Fibroblast of the aortic adventitia (primary cell): ENCODE measurements at regions not wholly inside any gene's neighbourhood (a gene's known extent, or its start where the extent isn't known, plus 50 kb on each side); places are given as distances from the start of the nearest gene placed in this dataset.

Experiments used
- DNase-seq: peaks from one replicate; pipeline ENCODE4 v3.0.0-alpha.2; 2010; ENCODE audit warnings: low read depth
- H3K4me3 ChIP-seq: 2 replicates; pipeline ENCODE4 v1.5.1; 2011; ENCODE audit warnings: low read depth, mild to moderate bottlenecking, control low read depth, low read length, moderate library complexity
- TF ChIP-seq, protein P1 (sequence below): IDR thresholded peaks from 2 replicates; pipeline ENCODE4 v1.5.1; 2011; ENCODE audit warnings: mild to moderate bottlenecking, low read length, control low read depth, inconsistent platforms; ENCODE audit not compliant: insufficient read depth

DNA sequence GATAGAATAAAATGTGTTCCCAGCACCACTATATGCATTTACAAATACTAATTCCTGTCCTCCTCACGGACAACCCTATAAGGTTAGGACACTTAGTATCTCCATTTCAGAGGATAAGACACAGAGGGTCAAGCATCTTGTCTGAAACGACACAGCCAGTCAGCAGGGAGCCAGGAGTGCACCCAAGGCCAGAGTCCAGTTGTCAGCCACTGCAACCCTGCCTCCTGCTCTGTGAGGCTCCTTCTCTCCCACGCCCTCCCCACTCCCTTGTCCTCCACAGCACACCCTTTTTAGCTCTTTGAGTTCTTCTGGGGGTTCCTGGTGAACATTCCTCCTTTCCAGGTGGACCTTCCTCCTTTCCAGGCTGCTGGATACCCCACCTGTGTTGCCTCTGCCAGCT is 119.0 kb upstream of the TNR start:
- DNase-seq: no peak
- H3K4me3 ChIP-seq: no peak overlapping the region
- TF ChIP-seq, protein P1, sequence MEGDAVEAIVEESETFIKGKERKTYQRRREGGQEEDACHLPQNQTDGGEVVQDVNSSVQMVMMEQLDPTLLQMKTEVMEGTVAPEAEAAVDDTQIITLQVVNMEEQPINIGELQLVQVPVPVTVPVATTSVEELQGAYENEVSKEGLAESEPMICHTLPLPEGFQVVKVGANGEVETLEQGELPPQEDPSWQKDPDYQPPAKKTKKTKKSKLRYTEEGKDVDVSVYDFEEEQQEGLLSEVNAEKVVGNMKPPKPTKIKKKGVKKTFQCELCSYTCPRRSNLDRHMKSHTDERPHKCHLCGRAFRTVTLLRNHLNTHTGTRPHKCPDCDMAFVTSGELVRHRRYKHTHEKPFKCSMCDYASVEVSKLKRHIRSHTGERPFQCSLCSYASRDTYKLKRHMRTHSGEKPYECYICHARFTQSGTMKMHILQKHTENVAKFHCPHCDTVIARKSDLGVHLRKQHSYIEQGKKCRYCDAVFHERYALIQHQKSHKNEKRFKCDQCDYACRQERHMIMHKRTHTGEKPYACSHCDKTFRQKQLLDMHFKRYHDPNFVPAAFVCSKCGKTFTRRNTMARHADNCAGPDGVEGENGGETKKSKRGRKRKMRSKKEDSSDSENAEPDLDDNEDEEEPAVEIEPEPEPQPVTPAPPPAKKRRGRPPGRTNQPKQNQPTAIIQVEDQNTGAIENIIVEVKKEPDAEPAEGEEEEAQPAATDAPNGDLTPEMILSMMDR: no peak

DNA sequence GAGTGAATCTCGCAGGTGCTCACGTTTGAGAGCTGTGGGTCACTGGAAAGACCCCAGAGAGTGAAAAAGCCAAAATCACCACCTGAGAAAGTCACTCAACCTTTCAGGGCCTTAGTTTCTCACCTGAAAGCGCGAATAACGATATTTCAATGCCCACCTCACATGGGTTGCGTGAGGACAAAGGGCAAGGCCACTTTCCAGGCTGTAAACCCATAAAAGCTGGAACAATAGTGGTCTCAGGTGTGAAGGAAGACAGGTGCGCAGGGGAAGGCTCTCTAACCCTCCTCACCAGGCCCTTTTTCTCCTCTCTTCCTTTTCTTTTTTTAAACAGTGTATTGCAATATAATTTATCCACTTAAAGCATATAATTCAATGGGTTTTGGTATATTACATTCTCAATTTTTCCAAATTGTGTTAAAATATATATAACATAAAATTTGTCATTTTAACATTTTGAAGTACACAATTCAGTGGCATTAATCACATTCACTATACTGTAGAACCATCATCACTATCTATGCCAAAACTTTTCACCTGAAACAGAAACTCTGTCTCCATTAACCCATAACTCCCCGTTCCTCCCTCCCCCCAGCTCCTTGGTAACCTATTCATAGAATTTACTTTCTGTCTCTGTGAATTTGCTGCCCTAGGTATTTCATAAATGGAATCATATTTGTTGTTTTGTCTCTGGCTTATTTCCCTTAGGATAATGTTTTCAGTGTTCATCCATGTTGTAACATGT is 118.4 kb upstream of the TNR start:
- DNase-seq: no peak
- no peak overlapping the region for H3K4me3 ChIP-seq

DNA sequence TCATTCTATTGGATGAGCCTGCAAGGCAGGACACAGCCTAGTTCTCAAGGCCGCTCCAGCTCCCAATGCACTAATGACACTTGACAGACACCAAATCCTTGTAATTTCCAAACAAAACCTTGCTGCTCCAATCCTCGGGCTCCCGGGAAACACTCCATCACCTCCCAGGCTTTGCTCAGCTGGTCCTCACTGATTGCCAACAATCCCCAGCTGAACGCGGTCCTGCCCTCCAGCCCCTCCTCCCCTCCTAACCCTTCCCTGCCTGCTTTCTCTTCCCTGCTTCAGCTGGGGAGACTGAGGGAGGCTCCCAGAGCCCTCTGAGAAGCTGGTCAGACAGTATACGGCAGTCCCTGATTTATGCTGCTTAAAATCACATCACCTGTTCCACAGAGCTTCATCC is 114.4 kb upstream of the TNR start:
- H3K4me3 ChIP-seq: no peak overlapping the region
- TF ChIP-seq, protein P1: no peak
- DNase-seq: no peak

More for the DNA sequence above, 118.4 kb upstream of the TNR start:
- TF ChIP-seq, protein P1: no peak

DNA sequence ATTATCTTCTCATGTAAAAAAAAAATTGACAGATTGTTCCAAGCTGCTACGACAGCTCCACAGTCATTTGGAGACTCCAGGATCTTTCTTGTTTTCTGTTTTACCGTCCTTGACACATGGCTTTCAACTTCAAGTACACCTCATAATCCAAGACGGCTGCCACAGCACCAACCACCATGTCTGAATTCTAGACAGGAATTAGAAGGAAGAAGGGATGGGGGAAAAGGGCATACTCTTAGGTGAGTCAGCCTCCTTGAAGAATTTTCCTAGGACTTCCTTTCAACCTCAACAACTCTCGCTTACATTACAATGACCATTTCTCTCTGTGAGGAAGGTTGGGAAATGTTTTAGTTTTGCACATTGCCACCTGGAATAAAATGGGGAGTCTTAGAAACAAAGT is 110.3 kb upstream of the TNR start:
- no peak overlapping the region for H3K4me3 ChIP-seq
- no peak for DNase-seq
- TF ChIP-seq, protein P1: no peak

DNA sequence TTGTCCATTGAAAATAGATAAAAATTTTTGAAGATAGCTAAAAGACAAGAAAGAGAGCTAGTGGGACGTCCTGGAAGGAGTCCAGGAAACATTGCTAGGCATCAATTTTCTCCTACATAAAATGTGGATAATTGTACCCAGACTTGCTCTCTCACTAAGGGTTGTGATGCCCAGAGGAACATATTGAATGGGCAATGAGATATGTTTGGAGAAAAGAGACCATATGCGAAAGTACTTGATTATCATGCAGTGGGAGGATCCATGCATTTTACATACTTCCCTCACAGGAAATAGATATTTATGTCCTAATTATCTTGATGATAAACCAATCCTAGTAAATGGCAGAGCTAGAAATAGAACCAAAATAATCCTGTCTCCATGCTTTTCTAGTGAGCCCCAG is 108.4 kb upstream of the TNR start:
- H3K4me3 ChIP-seq: no peak overlapping the region
- TF ChIP-seq, protein P1: no peak
- no peak for DNase-seq

DNA sequence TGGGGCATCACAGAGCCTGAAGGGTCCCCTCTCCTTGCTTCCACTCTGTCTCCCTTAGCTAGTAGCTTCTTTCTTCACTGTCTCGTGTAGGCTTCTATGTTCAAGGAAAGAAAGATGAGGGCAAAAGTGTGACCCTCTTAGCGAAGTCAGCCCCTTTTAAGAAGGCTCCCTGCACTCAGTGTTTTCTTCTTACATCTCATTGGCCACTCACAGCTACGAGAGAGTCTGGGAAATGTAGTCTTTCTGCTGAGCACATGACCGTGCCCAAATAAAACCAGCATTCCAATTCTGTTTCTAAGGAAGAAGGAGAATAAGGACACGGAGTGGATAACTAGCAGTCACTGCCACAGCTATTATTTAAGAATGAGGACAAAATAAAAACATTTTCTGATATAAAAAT is 104.9 kb upstream of the TNR start:
- TF ChIP-seq, protein P1: no peak
- H3K4me3 ChIP-seq: no peak overlapping the region
- DNase-seq: no peak

DNA sequence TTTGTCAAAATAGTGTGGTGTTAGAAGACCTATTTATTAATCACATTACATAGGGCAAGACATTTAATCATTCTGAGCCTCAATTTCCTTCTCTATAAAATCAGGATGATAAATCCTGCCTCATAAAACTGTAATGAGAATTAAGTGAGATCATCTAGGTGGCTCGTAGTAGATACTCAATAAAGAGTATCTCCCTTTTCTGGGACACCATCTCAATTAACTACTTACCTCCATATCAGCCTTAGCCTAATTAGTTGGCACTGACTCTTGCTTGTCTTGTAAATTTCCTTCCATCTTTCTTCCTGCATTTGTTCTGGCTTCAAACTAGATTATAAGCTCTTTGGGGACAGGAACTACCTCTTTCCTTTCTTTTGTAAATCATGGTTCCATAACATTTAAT is 102.6 kb upstream of the TNR start:
- no peak for DNase-seq
- TF ChIP-seq, protein P1: no peak
- H3K4me3 ChIP-seq: no peak overlapping the region
